HL-60/S4 (cell line): ENCODE measurements at regions not wholly inside any gene's neighbourhood (a gene's known extent, or its start where the extent isn't known, plus 50 kb on each side); places are given as distances from the start of the nearest gene placed in this dataset.
"Not testable (repeated sequence)": the region's sequence is repeated elsewhere in the genome, so short reads cannot be mapped to it uniquely, and the experiment has no call there.

Experiments
- in situ Hi-C: fragments of 300-500 bp; cut with MboI; formaldehyde crosslinking; loops from 2 replicates; pipeline ENCODE4 v1.14.3; 2022; ENCODE audit warnings: low sequenced_read_pairs

DNA sequence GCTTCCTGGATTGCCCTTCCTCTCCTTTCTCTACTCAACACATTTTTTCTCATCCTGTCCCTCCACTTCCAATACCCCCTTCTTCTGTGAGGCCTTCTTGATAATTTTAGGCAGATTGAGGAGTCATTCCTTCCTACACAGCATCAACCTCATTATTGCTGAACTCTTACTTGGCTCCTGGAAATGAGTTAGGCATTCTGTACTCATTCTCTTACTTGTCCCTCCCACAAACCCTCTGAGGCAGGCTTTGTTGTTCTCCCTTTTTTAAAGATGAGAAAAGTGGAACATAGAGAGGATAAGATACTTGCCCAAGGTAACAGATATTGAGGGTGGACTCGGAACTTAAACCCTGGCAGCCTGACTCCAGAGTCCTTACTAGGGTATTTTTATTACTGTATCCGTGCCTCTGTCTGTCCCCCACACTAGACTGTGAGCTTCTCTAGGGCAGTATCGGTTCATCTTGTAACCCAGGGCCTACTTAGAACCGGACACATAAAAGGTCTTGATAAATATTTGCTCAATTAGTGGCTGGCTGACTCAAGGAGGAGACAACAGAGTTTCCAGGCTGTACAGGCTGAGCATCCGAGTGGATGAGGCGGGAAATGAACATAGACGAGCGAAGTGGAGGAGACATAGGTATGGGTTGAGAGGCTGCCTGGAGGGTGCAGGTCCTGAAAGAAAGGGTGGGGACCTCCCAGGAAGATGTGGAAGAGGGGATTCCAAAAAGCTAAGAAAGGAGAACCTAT lies 148.7 kb upstream of the ATP2B2 start:
- in situ Hi-C loops = no loop called here

GRCh38 chr3:10655105-10655504 lies 149.7 kb upstream of the ATP2B2 start:
- in situ Hi-C loops = no loop called here

DNA sequence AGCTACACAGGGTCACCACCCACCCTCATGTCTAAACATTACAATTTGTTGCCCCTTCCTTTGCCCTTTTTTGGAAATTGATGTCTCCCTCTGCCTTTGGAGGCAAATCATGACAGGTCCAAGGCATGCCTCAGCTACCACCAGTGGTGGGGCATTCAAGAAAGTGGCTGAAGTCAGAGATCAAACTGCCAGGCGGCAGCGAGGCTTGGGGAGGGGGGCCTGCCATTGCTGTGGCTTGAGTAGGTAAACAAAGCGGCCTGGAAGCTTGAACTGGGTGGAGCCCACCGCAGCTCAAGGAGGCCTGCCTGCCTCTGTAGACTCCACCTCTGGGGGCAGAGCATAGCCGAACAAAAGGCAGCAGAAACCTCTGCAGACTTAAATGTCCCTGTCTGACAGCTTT lies 152.0 kb upstream of the ATP2B2 start:
- in situ Hi-C loops = not testable (repeated sequence)

- in situ Hi-C loops = no loop called here
Measured at GRCh38 chr3:10665592-10665991, 150.4 kb upstream of the SLC6A11 start.

DNA sequence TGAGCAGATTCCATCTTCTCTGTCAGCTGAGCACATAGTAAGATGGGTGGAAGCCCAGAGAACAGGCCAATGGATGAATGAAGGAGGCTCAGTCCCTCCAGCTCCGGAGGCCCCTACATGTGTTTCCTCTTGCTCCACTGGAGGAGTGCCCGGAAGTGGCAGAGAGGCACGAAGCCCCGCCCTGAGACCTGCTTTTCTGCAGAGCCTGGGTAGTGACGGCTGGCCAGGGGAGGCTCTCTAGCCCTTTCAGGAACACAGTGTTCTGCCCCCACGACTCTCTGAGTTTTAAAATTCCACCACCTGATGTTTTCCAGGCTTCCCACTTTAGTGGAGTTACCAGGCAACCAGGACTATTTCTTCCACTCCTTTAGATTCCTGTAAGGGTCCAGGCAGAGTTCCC lies 149.4 kb upstream of the SLC6A11 start:
- in situ Hi-C loops = no loop called here

GRCh38 chr3:10667269-10667668 lies 148.8 kb upstream of the SLC6A11 start:
- in situ Hi-C loops = no loop called here

- in situ Hi-C loops = no loop called here
Measured at GRCh38 chr3:10667901-10668476, 148.0 kb upstream of the SLC6A11 start.

GRCh38 chr3:10669490-10670048 lies 146.5 kb upstream of the SLC6A11 start:
- in situ Hi-C loops = no loop called here

- in situ Hi-C loops = no loop called here
Measured at GRCh38 chr3:10672422-10672821, 143.6 kb upstream of the SLC6A11 start.

DNA sequence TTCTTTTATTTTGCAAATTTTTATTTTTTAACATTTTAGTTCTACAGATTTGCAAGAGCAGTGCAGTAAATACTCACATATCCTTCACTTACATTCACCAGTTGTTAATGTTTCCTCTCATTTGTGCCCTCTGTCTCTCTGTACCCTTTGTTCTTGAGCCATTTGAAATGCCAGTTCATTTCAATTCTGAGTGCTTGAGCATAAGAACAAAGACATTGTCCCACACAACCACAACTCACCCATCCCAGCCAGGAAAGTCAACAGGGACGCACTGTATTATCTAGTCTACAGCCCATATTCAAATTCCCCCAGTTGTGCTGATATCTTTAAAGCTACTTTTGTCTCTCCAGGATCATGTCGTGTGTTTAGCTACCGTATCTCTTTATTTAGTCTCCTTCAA lies 141.4 kb upstream of the SLC6A11 start:
- in situ Hi-C loops = no loop called here

- in situ Hi-C loops = no loop called here
Measured at GRCh38 chr3:10676905-10677304, 139.1 kb upstream of the SLC6A11 start.

DNA sequence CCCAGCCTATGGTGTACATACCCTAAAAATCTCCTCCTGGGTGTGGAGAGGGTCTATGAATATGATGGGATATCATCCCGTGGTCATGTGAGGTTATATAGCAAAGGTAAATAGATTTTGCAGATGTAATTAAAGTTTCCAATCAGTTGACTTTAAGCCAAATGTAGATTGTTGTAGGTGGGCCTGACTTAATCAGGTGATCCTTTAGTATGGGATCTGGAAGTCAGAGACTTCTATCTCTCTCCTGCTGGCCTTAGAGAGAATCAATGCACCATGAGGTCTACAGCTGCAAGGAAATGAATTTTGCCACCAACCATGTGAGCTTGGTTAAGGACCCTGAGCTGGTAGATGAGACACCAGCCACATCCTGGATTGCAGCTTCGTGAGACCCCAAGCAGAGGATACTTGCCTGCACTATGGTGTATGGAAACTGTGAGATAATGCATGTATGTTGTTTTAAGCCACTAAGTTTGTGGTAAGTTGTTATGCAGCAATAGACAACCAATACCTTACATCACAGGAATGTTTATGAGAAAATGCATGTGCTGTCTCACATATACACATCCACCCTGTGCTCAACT lies 137.1 kb upstream of the SLC6A11 start:
- in situ Hi-C loops = no loop called here

GRCh38 chr3:10680796-10681195 lies 135.2 kb upstream of the SLC6A11 start:
- in situ Hi-C loops = no loop called here

- in situ Hi-C loops = no loop called here
Measured at GRCh38 chr3:10682692-10683091, 133.3 kb upstream of the SLC6A11 start.

DNA sequence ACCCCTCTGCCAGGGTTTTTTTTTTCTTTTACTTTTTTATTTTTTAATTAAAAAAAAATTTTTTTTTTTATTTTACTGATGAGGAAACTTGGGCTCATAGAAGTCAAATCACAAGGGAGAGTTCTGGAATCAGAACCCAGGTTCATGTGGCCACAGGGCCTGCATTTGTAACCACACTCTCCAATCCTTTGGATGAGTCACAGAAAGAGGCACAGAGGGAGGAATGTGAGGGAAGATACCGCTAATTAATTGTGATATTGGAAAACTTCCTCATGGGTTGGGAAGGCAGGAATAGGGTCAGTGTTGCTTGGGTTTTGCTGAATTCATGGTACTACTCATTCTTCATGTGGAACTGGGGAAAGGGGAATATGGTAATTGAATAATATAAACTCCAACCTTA lies 132.9 kb upstream of the SLC6A11 start:
- in situ Hi-C loops = no loop called here

GRCh38 chr3:10688126-10688525 lies 127.9 kb upstream of the SLC6A11 start:
- in situ Hi-C loops = no loop called here

DNA sequence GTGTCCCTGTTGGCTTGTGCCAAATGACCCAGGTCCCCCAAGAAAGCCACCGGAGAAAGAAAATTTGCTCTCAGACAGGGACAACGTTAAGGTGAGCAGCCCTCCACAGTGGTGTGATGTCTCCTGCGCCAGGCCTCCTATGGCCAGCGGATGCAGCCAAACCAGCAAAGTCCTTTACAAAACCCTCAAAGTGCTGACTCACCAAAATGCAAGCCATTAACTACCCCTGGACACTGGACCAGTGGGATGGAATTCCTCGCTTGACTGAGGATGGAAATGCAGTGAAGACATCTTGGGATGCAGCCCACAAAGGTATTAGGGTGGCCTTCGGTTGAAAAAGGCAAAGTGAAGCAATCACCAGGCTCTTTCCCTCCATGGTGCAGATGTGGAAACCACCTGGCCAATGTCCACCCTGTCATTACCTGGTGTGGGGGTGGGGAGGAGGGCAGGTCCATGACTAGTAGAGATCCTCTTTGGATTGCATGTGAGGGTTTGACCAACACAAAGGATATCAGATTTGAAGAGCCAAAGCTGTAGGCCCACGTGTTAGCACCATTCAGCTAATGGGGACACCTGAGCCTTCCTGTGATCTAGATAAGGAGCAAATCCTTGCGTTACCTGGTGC lies 127.4 kb upstream of the SLC6A11 start:
- in situ Hi-C loops = no loop called here

DNA sequence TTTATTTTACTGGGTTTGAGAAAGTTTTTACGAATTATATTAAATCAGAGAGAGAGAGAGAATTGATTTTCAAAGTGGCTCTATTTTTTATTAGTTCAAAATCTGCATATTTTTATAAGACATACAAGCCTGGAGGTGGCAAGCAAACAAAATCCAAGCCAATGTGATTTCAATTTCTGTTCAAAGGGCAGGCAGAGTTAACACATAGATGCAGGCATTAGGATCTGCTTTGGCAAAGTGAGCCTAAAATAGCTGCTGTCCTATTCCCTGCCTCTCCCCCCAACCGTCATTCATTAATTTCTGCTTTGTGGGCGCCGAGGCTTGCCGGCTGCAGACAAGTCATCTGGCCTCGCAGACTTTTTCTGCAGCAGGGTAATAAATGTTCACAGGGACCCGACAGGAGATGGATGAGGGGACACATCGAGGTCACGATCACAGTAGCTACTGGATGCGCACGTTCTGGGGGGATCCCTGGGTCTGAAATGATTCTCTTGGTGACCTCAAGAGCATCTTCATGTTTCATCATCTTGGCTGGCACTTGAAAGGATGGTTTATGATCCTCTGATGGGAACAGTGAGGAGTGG lies 123.9 kb upstream of the SLC6A11 start:
- in situ Hi-C loops = no loop called here

DNA sequence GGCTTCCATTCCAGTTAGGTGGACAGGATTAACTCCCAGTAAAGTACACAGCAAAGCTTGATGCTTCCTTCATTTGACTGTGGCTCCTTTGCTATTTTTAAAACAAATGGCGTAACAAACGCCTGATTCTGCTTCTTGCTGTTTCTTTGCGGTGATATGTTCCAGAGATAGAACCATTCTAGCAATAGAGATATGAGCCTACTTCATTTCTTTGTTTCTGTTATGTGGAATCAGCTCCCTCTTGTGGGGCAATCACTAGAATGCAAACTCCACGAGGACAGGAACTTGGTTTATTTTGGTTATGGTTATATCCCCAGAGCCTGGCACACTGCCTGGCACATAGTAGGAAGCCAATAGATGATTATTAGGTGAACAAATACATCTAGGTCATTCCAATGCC lies 122.6 kb upstream of the SLC6A11 start:
- in situ Hi-C loops = no loop called here

GRCh38 chr3:10694179-10694578 lies 121.8 kb upstream of the SLC6A11 start:
- in situ Hi-C loops = no loop called here

DNA sequence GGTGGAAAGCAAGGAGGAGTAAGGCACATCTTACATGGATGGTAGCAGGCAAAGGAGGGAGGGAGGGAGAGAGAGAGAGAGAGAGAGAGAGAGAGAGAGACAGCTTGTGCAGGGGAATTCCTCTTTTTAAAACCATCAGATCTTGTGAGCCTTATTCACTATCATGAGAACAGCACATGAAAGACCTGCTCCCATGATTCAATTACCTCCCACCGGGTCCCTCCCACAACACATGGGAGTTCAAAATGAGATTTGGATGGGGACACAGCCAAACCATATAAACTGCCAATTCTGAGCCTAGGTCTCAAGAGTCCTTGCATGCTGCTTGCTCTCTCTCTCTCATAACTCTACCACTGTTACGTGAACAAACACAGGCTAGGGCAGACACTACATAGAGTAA lies 120.8 kb upstream of the SLC6A11 start:
- in situ Hi-C loops = not testable (repeated sequence)
